ENCODE measurements at regions not wholly inside any gene's neighbourhood (a gene's known extent, or its start where the extent isn't known, plus 50 kb on each side); places are given as distances from the start of the nearest gene placed in this dataset.

DNA sequence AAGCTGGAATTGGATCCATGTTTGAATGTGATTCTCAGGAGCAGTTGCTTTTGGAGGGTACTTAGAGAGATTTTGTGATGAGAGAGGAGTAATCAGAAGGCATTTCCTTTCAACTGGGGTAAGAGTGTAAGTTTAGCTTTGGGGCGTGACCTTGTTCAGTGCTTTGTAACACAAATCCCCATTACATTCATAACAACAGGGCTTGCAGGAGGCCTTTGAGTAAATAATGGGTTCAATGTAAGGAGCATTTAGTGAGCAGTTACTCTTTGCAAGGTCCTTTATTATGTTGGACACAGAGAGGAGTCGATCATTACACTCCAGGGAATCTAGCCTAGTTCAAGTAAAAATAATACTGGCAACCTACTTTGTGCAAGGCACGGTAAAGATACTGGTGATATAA, 74.0 kb upstream of the AFF2 start:
- Histone ChIP-seq H3F3A (ENCODE audit: insufficient read depth, low read length, poor library complexity, severe bottlenecking) (no peaks in the 10 kb centered on the region), H3K4me3 (ENCODE audit: low read length) (no peak overlapping the region), H3K4me2 (ENCODE audit: low read length) (no peak overlapping the region), H3K27ac (ENCODE audit: low read length) (no peak overlapping the region), H4K20me1 (ENCODE audit: insufficient read depth) (no peaks in the 10 kb centered on the region), H3K9ac (ENCODE audit: low read length) (no peak overlapping the region), H3K9me3 (ENCODE audit: low read length) (no peaks in the 10 kb centered on the region), H3K79me2 (replicated peaks; ENCODE audit: insufficient read depth, low read length) (no peaks in the 10 kb centered on the region), H3K27me3 (ENCODE audit: insufficient read depth, low read depth, low read length) (no peaks in the 10 kb centered on the region), H3K36me3 (ENCODE audit: insufficient read depth, low read length) (no peaks in the 10 kb centered on the region), H3K9me2 (ENCODE audit: insufficient read depth, low read length) (no peaks in the 10 kb centered on the region), H2AFZ (ENCODE audit: low read depth, low read length) (no peak overlapping the region)
- TF ChIP-seq TAF1 (IDR thresholded peaks at IDR 0.05; ENCODE audit: low read depth) (no peak), EZH2 (IDR thresholded peaks at IDR 0.05; ENCODE audit: borderline replicate concordance, insufficient read depth, low read length, poor library complexity, severe bottlenecking) (no peak), RAD21 (conservative IDR thresholded peaks at IDR 0.05) (no peak), EP300 (conservative IDR thresholded peaks at IDR 0.05; ENCODE audit: poor library complexity, severe bottlenecking) (no peak)
- TF ChIP-seq, protein P1, sequence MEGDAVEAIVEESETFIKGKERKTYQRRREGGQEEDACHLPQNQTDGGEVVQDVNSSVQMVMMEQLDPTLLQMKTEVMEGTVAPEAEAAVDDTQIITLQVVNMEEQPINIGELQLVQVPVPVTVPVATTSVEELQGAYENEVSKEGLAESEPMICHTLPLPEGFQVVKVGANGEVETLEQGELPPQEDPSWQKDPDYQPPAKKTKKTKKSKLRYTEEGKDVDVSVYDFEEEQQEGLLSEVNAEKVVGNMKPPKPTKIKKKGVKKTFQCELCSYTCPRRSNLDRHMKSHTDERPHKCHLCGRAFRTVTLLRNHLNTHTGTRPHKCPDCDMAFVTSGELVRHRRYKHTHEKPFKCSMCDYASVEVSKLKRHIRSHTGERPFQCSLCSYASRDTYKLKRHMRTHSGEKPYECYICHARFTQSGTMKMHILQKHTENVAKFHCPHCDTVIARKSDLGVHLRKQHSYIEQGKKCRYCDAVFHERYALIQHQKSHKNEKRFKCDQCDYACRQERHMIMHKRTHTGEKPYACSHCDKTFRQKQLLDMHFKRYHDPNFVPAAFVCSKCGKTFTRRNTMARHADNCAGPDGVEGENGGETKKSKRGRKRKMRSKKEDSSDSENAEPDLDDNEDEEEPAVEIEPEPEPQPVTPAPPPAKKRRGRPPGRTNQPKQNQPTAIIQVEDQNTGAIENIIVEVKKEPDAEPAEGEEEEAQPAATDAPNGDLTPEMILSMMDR (IDR thresholded peaks at IDR 0.05; ENCODE audit: poor library complexity, severe bottlenecking), result no peak

DNA sequence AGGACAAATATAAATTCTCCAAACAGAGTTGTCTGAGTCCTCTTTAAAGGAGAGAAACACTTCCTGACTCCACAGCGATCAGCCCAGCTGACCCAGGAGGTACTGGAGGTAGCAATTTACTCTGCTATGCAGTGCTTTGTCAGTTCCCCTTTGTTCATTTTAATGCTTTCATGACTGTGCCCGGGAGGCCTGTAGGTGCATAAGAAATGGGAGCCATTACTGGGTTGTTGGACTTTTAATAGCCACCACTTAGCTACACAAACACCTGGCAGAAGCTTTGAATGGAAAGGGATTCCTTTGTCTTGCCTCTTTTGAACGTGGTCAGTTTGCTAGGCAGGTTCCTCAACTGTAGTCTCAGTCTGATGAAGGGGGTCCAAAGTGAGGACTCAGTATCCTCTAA, 59.0 kb upstream of the AFF2 start:
- no peak overlapping the region for H3K27ac ChIP-seq (ENCODE audit: low read length)
- no peak overlapping the region for H3K4me3 ChIP-seq (ENCODE audit: low read length)
- no peaks in the 10 kb centered on the region for H3K9me3 ChIP-seq (ENCODE audit: low read length)
- H3K36me3 ChIP-seq (ENCODE audit: insufficient read depth, low read length), result no peaks in the 10 kb centered on the region
- TF ChIP-seq, protein P1 (IDR thresholded peaks at IDR 0.05; ENCODE audit: poor library complexity, severe bottlenecking), result no peak
- TF ChIP-seq RAD21 (conservative IDR thresholded peaks at IDR 0.05) (no peak), TAF1 (IDR thresholded peaks at IDR 0.05; ENCODE audit: low read depth) (no peak), EZH2 (IDR thresholded peaks at IDR 0.05; ENCODE audit: borderline replicate concordance, insufficient read depth, low read length, poor library complexity, severe bottlenecking) (no peak), SMC3 (conservative IDR thresholded peaks at IDR 0.05; ENCODE audit: poor library complexity) (no peak), MXI1 (conservative IDR thresholded peaks at IDR 0.05; ENCODE audit: poor library complexity, severe bottlenecking) (no peak), POLR2AphosphoS5 (IDR thresholded peaks at IDR 0.05) (no peak), EP300 (conservative IDR thresholded peaks at IDR 0.05; ENCODE audit: poor library complexity, severe bottlenecking) (no peak)
- TF ChIP-seq, protein P2, sequence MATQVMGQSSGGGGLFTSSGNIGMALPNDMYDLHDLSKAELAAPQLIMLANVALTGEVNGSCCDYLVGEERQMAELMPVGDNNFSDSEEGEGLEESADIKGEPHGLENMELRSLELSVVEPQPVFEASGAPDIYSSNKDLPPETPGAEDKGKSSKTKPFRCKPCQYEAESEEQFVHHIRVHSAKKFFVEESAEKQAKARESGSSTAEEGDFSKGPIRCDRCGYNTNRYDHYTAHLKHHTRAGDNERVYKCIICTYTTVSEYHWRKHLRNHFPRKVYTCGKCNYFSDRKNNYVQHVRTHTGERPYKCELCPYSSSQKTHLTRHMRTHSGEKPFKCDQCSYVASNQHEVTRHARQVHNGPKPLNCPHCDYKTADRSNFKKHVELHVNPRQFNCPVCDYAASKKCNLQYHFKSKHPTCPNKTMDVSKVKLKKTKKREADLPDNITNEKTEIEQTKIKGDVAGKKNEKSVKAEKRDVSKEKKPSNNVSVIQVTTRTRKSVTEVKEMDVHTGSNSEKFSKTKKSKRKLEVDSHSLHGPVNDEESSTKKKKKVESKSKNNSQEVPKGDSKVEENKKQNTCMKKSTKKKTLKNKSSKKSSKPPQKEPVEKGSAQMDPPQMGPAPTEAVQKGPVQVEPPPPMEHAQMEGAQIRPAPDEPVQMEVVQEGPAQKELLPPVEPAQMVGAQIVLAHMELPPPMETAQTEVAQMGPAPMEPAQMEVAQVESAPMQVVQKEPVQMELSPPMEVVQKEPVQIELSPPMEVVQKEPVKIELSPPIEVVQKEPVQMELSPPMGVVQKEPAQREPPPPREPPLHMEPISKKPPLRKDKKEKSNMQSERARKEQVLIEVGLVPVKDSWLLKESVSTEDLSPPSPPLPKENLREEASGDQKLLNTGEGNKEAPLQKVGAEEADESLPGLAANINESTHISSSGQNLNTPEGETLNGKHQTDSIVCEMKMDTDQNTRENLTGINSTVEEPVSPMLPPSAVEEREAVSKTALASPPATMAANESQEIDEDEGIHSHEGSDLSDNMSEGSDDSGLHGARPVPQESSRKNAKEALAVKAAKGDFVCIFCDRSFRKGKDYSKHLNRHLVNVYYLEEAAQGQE (IDR thresholded peaks at IDR 0.05; ENCODE audit: borderline replicate concordance), result no peak
- H3K4me2 ChIP-seq (ENCODE audit: low read length), result no peak overlapping the region
- no peaks in the 10 kb centered on the region for H3K27me3 ChIP-seq (ENCODE audit: insufficient read depth, low read depth, low read length)
- no peaks in the 10 kb centered on the region for H3F3A ChIP-seq (ENCODE audit: insufficient read depth, low read length, poor library complexity, severe bottlenecking)
- H3K9me2 ChIP-seq (ENCODE audit: insufficient read depth, low read length), result no peaks in the 10 kb centered on the region
- H4K20me1 ChIP-seq (ENCODE audit: insufficient read depth), result no peaks in the 10 kb centered on the region
- no peak overlapping the region for H3K9ac ChIP-seq (ENCODE audit: low read length)
- no peaks in the 10 kb centered on the region for H3K79me2 ChIP-seq (replicated peaks; ENCODE audit: insufficient read depth, low read length)
- H2AFZ ChIP-seq (ENCODE audit: low read depth, low read length), result no peak overlapping the region

Data from neural cell (in vitro differentiated cells).